Ramos (cell line): ENCODE measurements at regions not wholly inside any gene's neighbourhood (a gene's known extent, or its start where the extent isn't known, plus 50 kb on each side); places are given as distances from the start of the nearest gene placed in this dataset.

ENCODE experiments used
- in situ Hi-C: fragments of 300-500 bp; cut with MboI; formaldehyde crosslinking; loops from one replicate; pipeline ENCODE4 v1.14.3; 2022; ENCODE audit warnings: low sequenced_read_pairs; ENCODE audit not compliant: unreplicated experiment

DNA sequence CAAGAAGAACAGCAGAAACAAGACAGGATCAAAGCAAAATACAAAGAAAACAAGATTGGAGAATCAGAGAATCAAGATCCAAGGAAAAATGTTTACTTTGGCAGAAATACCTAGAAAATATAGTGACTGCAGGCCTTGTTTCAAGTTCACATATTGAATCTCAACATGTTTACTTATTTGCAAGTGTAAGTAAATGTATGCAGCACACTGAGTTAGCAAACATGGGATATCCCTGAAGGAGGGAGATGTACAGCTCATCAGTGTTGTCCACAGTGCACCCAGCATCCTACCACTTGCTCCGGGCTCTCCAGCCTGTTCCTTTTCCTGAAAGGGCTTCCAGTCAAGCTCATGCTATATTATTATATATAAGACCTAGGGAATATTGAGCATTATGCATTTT is 319.5 kb downstream of the PRL start:
- in situ Hi-C loops = no loop called here

DNA sequence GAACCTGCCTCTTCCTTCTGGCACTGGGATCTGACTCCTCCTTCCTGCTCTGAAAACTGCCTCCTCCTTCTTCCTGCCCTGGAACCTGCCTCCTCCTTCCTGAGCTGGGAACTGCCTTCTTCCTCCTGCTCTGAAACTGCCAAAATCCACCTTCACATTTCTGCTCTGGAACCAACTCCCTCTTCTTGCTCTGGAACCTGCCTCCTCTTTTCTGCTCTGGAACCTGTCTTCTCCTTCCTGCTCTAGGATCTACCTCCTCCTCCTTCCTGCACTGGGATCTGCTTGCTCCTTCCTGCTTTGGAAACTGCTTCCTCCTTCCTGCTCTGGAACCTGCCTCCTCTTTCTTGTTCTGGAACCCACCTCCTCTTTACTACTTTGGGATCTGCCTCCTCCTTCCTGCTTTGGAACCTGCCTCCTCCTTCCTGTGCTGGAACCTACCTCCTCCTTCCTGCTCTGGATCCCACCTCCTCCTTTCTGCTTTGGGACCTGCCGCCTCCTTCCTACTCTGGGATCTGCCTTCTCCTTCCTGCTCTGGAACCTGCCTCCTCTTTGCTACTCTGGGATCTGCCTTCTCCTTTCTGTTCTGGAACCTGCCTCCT is 315.5 kb downstream of the PRL start:
- in situ Hi-C loops = no loop called here

DNA sequence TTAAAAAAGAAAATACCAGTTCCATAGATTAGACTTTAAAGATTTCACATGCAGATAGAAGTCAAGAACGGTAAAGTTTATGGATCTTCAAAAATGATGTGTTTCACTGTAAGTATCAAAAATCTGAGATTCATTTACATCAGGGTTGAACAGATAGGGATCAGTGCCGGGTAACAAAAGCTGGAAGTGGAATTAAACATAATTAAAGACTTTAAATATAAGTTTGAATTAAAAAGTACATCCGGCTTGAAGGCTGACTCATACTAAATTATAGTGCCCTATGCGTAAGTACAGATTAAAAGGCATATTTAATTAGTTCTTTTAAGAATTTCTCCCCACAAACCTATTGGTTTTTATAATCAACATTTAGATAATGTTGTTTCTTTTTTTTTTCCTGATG is 312.7 kb downstream of the PRL start:
- in situ Hi-C loops = no loop called here

DNA sequence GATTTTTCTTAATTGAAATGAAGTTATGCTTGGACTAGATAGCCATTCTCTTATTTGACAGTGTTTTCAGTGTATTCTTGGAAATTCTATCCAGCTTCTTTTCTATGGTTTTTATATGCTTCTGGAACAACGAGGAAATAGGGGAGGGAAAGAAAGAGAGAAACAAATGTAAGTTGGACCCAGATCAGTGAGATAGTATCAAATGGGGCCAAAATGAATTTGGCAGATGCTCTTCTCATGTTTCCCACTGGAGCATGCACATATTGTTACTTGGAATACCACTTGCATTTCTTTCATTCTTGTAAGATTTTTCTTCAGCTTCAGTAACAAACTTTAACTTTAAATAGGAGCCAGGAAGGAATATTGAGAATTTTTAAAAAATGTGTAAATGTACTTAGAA is 312.3 kb downstream of the PRL start:
- in situ Hi-C loops = no loop called here

DNA sequence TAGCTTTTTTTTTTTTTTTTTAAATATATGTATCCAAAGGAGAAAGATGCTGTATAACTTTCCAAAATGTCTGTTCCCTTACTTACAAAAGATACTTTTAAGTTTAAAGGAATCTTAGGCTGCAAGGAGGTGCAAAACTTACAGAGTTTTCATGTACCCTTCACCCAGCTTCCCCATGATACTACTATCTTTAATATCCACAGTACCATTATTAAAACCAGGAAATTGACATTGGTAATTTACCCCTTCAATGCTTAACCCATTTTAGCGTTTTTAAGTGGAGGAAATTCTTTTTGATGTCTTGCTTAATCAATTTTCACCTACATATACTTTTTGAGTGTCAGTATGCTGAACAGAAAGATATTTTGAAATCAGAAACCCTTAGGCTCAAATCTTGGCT is 310.9 kb downstream of the PRL start:
- in situ Hi-C loops = no loop called here

DNA sequence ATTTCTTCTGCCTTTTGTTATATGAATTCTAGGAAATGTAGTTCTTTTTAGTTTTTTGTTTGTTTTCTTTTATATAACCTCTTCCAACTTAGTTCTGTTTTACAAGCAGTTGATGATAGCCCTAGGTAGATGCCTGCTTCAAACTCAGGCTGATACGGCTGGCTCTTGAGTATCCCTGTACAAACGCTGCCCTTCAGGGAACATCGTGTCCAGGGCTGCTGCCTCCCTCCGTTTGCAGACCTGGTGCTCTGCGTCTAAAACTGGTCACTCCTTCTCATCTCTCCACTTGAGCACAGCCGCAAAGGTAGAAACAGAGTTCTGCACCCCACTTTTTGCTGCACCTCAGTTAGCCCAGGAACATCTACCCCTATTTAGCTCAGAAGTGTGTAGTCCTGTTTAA is 310.1 kb downstream of the PRL start:
- in situ Hi-C loops = no loop called here

DNA sequence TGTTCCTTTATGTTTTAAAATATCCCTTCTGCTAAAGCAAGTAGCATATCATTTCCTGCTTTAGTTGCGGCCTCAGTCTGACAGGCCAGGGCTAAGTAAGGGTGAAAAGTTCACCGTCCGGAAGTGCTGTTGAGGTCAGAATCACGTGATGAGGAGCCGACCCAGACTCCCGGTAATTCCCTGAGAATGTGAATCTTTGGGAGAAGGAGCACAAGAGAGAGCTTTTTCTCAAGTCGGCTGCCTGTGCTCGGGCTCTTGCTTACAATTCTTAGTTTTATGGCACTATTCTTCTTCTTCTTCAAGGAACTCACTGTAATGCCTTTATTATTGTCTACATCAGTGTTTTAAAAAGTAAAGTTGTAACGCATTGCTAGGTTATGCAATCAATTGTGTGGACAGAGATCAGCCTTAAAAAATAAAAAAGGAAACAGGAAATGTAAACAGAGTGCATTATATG is 309.3 kb downstream of the PRL start:
- in situ Hi-C loops = no loop called here

DNA sequence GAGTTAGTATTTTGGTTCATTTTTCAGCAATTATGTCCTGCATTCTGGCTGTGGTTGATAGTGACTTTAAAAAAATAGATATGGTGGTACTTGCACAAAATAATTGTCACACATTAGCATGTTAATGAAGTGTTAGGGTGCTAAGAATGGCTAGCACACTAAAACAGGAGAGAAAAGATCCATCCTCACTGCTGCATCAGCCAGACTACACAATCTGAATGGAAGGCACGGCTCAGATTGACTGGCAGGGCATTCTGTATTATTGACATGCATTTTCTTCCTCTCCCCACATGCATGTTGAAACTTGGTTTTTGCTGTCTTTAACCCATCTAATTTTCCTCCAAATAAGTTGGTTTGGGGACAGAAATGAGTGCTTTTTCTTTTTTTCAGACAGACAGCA is 306.3 kb downstream of the PRL start:
- in situ Hi-C loops = no loop called here

DNA sequence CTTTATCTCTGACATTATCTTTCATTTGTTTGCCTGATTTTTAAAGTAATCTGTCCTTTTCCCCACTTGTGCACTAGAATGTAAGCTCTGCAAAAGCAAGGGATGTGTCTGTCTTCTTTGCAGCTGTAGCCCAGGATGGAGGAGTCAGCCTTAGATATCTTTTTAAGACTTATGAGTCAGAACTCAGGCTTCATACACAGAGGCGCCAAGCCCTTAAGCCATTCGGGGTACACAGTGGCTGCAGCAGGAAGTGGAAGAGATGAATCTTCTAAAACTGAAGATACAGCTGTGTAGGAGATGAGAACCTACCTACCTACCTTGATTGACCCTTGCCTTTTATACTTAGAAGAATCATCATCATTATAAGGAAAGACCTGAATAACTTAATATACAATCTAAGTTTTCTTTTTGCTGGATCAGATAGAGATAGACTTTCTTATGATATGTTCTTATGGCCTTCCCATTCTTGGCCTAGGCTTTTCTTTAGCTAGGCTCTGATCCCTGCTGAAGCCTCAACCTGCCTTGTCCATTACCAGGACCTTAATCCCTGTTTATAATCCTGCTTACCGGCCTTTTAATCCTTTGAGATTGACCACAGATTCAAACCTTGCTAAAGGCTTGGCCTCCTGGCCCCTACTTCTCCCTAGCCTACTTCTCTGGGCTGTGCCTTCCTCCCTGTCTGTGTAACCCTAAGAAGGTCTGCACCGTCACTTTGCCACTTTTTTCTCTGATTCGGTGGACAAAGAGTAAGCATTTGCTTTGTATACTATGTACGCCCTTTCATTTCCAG is 304.5 kb downstream of the PRL start:
- in situ Hi-C loops = no loop called here

DNA sequence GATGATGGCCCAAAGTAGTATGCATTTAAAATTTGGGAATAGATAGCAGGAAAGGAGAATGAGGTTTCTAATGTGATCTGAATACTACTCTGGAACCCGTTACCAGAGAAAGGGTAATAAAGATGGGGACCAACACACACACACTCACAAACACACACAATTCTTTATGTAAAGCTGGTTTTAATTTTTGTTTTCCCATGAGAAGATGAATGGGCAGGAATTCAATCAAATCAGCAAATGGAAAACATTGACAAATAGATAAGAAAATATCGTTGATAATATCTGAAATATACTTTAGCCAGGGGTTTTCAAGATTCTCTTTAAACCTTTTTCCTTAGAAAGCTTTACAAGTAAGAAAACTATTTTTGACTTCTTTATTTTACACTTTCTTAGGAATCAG is 303.0 kb downstream of the PRL start:
- in situ Hi-C loops = no loop called here

DNA sequence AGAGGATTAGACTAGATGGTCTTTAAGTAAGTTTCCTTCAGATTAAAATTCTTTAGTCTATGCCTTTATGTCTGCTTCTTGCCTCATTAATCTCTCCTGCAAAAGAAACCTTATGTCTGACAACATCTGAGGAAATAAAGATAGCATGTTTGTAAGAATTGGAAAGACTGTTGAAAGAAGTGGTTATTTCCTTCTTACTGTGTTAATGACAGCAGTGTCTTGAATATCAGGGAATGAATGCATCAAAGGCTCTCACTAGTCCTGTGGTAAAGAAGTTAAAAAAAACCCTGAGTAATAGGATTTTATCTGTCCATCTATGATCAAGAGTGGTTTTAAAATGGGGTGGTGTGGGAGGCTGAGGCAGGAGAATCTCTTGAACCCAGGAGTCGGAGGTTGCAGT is 302.0 kb downstream of the PRL start:
- in situ Hi-C loops = no loop called here

DNA sequence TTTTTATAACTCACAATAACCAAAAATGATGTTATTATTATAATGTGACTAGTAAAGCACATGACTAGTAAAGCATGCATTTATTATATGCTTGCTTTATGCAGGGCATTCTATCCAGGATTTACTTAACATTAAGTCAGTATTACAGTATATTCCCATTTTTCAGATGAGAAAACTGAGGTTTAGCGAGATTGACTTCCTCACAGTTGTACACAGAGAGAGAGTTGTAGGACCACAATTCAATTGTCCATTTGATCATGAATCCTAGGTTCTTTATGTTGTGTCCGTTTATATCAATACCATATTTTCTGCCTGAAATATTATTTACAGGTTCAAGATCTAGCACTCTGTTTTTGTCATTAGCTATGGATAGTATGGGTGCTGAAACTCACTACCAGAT is 301.5 kb downstream of the PRL start:
- in situ Hi-C loops = no loop called here

DNA sequence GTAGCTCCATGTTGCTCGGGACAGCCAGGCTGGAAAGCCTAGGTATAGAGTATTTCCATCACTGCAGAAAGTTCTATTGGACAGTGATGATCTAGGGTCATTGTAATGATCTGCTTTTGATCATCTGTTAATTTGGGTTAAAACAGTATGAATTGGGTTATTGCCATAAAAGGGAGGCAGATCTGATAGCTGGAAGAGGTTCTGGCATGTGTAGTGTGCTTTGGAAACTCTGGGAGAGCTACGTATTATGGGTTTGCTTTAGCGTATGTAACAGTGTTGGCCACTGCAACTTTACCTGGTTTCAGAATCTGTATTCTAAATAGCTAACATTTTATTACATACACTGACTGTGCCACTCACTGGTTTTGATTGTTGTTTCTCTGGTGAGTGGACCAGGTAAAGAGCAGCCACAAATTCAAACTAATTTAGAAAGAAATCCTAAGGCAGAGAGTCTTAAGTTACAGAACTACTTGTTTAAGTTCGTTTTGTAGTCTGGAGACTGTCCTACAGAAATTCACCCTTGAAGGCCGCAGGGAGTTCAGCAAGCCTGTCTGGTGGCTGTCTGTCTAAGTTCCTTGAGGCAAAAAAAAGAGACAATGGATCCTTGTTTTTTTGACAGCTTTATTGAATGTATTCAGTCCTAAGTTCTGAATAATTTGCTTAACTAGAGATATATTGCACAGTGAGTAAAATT is 300.3 kb downstream of the PRL start:
- in situ Hi-C loops = no loop called here

DNA sequence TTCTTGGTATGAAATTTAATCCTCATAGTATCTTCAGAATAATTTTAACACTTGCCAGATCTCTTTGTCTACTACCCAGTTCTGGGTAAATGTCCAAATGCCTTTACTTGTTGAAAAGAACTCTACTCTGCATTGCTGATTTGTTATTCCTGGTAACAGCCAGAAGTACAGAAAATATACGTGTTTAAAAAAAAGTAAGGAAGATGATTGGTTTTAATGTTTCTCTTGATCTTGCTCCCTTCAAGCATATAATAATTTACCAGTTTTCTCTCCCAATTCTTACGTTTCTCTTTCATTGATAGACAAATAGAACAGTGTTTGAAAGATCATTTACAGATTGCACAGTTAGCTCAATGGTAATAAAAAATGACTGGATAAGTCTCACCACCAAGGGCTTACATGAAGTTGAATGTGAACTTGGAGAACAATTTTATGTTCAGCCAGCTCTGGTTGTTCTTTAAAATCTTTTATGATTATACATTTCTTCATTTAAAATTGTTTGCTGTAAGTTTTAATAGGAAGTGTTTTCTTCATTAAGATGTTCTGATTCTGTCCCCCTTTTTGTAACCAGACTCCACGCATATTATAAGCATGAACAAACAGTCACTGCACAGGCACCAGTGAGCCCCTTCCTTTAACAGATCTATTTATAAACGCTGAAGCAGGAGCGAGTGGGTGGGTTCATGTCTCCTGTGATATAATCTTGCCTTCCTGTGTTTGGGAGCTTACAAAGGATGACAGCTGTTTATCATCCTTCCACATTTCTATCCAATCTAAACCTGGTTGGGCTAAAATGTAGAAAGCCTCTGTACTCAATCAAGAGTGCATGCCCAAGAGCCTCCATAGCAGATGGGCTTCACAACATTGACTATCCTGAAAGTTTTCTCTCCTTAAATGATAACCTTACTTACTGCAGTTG is 299.5 kb downstream of the PRL start:
- in situ Hi-C loops = no loop called here

DNA sequence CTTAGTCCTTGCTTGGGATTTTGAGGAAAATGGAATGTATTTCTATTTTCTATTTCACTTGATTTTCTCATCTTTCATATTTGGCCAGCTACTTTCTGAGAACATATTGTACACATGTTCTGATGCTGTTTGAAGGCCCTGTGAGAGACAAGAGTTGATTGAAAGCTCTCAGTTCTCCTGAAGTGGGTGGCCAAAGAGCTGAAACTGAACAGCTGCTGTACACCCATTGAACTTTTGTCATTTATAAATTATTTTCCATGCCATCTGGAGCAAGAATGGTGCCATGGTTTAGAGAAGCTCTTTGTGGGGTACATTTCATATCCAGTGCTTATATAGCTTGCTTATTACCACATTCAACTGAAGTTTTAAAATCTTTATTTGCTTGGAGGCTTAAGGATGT is 298.3 kb downstream of the PRL start:
- in situ Hi-C loops = no loop called here

DNA sequence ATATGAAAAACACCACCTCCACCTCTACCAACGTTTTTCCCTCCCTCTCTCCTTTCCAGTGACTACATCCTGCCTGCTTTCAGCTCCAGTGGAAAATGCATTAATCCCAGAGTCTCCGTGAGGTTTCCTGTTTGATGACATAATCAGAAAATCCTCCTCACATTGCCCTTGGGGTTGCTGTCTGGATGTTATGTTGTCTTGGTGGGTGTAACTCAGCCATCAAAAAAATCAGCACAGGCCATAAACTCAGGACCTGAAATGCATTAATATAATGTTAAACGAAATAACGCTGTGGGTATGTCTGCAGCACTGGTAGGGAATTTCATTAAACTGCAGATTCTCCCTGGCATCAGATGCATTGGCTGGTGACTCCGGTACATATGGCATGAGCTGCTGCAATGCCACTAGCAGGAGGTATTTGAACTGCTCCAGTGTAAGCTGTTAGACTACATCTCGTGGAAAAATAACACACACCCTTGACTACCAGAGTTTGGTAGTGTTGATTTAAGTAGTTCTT is 297.8 kb downstream of the PRL start:
- in situ Hi-C loops = no loop called here

DNA sequence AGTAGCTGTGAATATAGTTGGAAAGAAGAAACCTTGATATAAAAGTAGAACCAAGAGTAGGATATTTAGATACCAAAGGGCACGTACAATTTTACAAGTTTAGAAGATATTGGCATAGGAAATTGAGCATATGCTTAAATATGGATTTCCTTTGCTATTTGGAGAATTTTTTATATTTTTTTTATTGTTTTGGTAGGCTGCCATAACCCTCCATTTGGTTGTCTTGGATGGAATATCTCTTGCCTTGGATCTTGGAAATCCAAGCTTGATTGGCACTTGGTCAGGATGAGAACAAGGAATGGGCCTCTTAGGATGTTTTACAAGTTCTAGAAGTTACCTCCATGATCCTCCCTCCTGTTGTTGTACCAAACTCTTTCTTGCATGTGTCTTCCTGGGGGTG is 297.1 kb downstream of the PRL start:
- in situ Hi-C loops = no loop called here

DNA sequence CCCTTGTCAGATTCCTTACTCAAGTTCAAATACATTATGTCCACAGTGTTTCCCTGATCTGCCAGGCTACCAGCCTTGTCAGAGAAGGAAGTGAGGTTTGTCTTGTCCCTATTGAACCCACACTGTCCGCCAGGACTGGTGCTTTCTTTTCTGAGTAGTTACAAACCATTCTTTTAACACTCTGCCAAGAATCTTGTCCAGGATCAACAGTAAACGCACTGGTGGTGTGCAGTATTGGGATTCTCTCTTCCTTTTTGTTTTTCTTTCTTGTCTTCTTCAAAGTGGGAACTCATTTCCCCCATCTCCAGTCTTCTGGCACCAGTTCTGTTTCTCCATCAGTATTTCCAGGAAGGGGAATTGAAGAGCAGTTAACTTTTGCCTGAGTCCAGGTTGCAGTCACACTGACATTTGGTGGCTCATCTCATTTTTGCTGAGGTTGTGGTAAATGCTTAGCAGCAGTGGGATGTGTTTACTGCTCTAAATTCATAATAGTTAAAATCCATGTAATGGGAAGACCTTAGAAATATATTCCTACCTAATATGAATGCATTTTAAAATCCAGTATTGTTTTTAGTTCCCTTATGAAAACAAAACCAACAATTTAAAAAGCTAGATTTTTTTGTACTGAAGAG is 295.3 kb downstream of the PRL start:
- in situ Hi-C loops = no loop called here

DNA sequence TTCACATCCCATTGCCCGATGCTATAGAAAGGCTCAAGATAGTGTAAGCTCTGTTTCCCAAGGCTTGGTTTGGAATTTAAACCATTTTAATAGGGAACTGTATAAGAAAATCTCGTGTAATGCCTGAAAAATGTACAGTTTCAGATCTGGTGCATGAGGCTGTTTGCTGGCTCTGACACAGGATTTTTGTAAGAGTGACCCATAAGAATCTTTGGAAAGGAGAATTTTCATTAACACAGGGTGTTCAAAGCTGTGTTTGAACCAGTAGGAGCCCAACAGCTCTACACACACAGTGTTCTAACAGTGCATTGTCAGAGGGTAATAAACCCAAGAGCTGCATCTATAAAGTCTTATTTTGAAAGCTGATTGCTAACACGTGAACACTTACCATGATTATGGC is 293.5 kb downstream of the PRL start:
- in situ Hi-C loops = no loop called here

DNA sequence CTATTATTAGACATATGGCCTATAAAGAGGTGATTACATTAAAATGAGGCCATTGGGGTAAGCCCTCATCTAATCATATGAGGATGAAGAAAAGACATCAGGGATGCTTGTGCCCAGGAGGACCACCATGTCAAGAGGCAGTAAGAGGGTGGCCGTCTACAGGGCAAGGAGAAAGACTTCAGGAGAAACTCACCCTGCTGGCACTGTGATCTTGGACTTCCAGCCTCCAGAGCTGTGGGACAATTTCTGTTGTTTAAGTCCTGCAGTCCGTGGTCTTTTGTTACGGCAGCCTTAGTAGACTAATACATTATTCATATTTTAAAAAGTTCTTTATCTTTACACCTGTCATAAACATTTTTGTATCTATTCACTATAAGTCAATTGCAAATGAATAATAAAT is 290.0 kb downstream of the PRL start:
- in situ Hi-C loops = no loop called here
